ENCODE measurements at regions not wholly inside any gene's neighbourhood (a gene's known extent, or its start where the extent isn't known, plus 50 kb on each side); places are given as distances from the start of the nearest gene placed in this dataset.
"Not testable (repeated sequence)": the region's sequence is repeated elsewhere in the genome, so short reads cannot be mapped to it uniquely, and the experiment has no call there.

GRCh38 chr13:80496721-80497397 lies 155.9 kb upstream of the SPRY2 start:
- Histone ChIP-seq H3K4me3 (ENCODE audit: low read length) (no peak overlapping the region), H3K27me3 (ENCODE audit: insufficient read depth, low read depth, low read length) (no peaks in the 10 kb centered on the region), H3K9ac (ENCODE audit: low read length) (no peak overlapping the region), H3K9me2 (ENCODE audit: insufficient read depth, low read length) (no peaks in the 10 kb centered on the region), H3K79me2 (replicated peaks; ENCODE audit: insufficient read depth, low read length) (no peaks in the 10 kb centered on the region), H2AFZ (ENCODE audit: low read depth, low read length) (no peak overlapping the region), H3F3A (ENCODE audit: insufficient read depth, low read length, poor library complexity, severe bottlenecking) (no peaks in the 10 kb centered on the region), H3K9me3 (ENCODE audit: low read length) (no peaks in the 10 kb centered on the region), H4K20me1 (ENCODE audit: insufficient read depth) (no peaks in the 10 kb centered on the region), H3K36me3 (ENCODE audit: insufficient read depth, low read length) (no peaks in the 10 kb centered on the region), H3K4me2 (ENCODE audit: low read length) (no peak overlapping the region), H3K27ac (ENCODE audit: low read length) (no peak overlapping the region)
- TF ChIP-seq POLR2AphosphoS5 (IDR thresholded peaks at IDR 0.05) (no peak), TAF1 (IDR thresholded peaks at IDR 0.05; ENCODE audit: low read depth) (no peak), MXI1 (conservative IDR thresholded peaks at IDR 0.05; ENCODE audit: poor library complexity, severe bottlenecking) (no peak), RAD21 (conservative IDR thresholded peaks at IDR 0.05) (no peak), CTCF (IDR thresholded peaks at IDR 0.05; ENCODE audit: poor library complexity, severe bottlenecking) (no peak), REST (IDR thresholded peaks at IDR 0.05; ENCODE audit: borderline replicate concordance) (no peak), EZH2 (IDR thresholded peaks at IDR 0.05; ENCODE audit: borderline replicate concordance, insufficient read depth, low read length, poor library complexity, severe bottlenecking) (no peak), EP300 (conservative IDR thresholded peaks at IDR 0.05; ENCODE audit: poor library complexity, severe bottlenecking) (no peak), SMC3 (conservative IDR thresholded peaks at IDR 0.05; ENCODE audit: poor library complexity) (no peak)

DNA sequence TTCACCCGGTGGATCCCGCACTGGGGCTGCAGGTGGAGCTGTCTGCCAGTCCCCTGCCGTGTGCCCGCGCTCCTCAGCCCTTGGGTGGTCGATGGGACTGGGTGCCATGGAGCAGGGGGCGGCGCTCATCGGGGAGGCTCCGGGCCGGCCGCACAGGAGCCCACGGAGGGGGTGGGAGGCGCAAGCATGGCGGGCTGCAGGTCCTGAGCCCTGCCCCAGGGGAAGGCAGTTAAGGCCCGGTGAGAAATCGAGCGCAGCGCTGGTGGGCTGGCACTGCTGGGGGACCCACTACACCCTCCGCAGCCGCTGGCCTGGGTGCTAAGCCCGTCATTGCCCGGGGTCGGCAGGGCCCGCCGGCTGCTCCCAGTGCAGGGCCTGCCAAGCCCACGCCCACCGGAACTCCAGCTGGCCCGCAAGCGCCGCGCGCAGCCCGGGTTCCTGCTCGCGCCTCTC lies 149.6 kb upstream of the SPRY2 start:
- H3F3A ChIP-seq (ENCODE audit: insufficient read depth, low read length, poor library complexity, severe bottlenecking); H2AFZ ChIP-seq (ENCODE audit: low read depth, low read length); H3K4me3 ChIP-seq (ENCODE audit: low read length); H3K27me3 ChIP-seq (ENCODE audit: insufficient read depth, low read depth, low read length); H3K4me2 ChIP-seq (ENCODE audit: low read length); H3K9me2 ChIP-seq (ENCODE audit: insufficient read depth, low read length); H3K79me2 ChIP-seq (replicated peaks; ENCODE audit: insufficient read depth, low read length); H4K20me1 ChIP-seq (ENCODE audit: insufficient read depth); H3K9ac ChIP-seq (ENCODE audit: low read length); H3K9me3 ChIP-seq (ENCODE audit: low read length); H3K27ac ChIP-seq (ENCODE audit: low read length); H3K36me3 ChIP-seq (ENCODE audit: insufficient read depth, low read length): not testable (repeated sequence)
